ENCODE measurements at regions not wholly inside any gene's neighbourhood (a gene's known extent, or its start where the extent isn't known, plus 50 kb on each side); places are given as distances from the start of the nearest gene placed in this dataset.
A peak's percentile ranks its signal among the peaks of the same experiment; 100 is the strongest.

GRCh38 chr14:35934499-35934898 is 108.4 kb downstream of the BRMS1L start:
- TF ChIP-seq CTCF (conservative IDR thresholded peaks at IDR 0.05 in 1 of 2, IDR thresholded peaks at IDR 0.05 in 1 of 2; ENCODE audit: low read depth in 1 of 2, low read length in 2 of 2) (no peak), EZH2 (IDR thresholded peaks at IDR 0.05; ENCODE audit: low read length, missing control alignments) (no peak)
- DNase-seq (ENCODE audit: low read depth in 2 of 2), result peak in 1 of 2 donors; percentile 9
- no peaks in the 10 kb centered on the region for H3K36me3 ChIP-seq (ENCODE audit: control insufficient read depth, insufficient read depth, low read length)
- H3K4me3 ChIP-seq (replicated peaks in 1 of 4; ENCODE audit: control extremely low read depth in 1 of 4, insufficient read depth in 1 of 4, low read depth in 3 of 4, low read length in 4 of 4), result no peak overlapping the region
- no peaks in the 10 kb centered on the region for H3K9me3 ChIP-seq (ENCODE audit: control insufficient read depth, insufficient read depth, low read depth, low read length)
- H3K4me1 ChIP-seq (ENCODE audit: control insufficient read depth, extremely low read depth, insufficient read depth, low read length), result no peaks in the 10 kb centered on the region
- H3K27me3 ChIP-seq (ENCODE audit: control insufficient read depth, insufficient read depth, low read length), result no peaks in the 10 kb centered on the region
- no peaks in the 10 kb centered on the region for H4K20me1 ChIP-seq (ENCODE audit: control insufficient read depth, extremely low read depth, insufficient read depth, low read length)
- no peak overlapping the region for H3K9ac ChIP-seq (ENCODE audit: insufficient read depth, low read length)
- H3K4me2 ChIP-seq (ENCODE audit: extremely low read depth, insufficient read depth, low read length), result no peak overlapping the region
- no peaks in the 10 kb centered on the region for H3K79me2 ChIP-seq (ENCODE audit: control insufficient read depth, insufficient read depth, low read length)
- no peak overlapping the region for H2AFZ ChIP-seq (ENCODE audit: low read length)
- no peak overlapping the region for H3K27ac ChIP-seq (ENCODE audit: insufficient read depth, low read length)

GRCh38 chr14:35932659-35933159 is 106.6 kb downstream of the BRMS1L start:
- Histone ChIP-seq H3K4me3 (replicated peaks in 1 of 4; ENCODE audit: control extremely low read depth in 1 of 4, insufficient read depth in 1 of 4, low read depth in 3 of 4, low read length in 4 of 4) (no peak overlapping the region), H3K4me1 (ENCODE audit: control insufficient read depth, extremely low read depth, insufficient read depth, low read length) (no peaks in the 10 kb centered on the region), H4K20me1 (ENCODE audit: control insufficient read depth, extremely low read depth, insufficient read depth, low read length) (no peaks in the 10 kb centered on the region), H3K4me2 (ENCODE audit: extremely low read depth, insufficient read depth, low read length) (no peak overlapping the region), H3K9ac (ENCODE audit: insufficient read depth, low read length) (no peak overlapping the region), H3K36me3 (ENCODE audit: control insufficient read depth, insufficient read depth, low read length) (no peaks in the 10 kb centered on the region), H3K79me2 (ENCODE audit: control insufficient read depth, insufficient read depth, low read length) (no peaks in the 10 kb centered on the region), H3K9me3 (ENCODE audit: control insufficient read depth, insufficient read depth, low read depth, low read length) (no peaks in the 10 kb centered on the region), H2AFZ (ENCODE audit: low read length) (no peak overlapping the region), H3K27ac (ENCODE audit: insufficient read depth, low read length) (no peak overlapping the region), H3K27me3 (ENCODE audit: control insufficient read depth, insufficient read depth, low read length) (no peaks in the 10 kb centered on the region)
- TF ChIP-seq EZH2 (IDR thresholded peaks at IDR 0.05; ENCODE audit: low read length, missing control alignments) (no peak), CTCF (conservative IDR thresholded peaks at IDR 0.05 in 1 of 2, IDR thresholded peaks at IDR 0.05 in 1 of 2; ENCODE audit: low read depth in 1 of 2, low read length in 2 of 2) (no peak)
- no peak for DNase-seq (ENCODE audit: low read depth in 2 of 2)

GRCh38 chr14:35932136-35932535 is 106.0 kb downstream of the BRMS1L start:
- H3K9me3 ChIP-seq (ENCODE audit: control insufficient read depth, insufficient read depth, low read depth, low read length), result no peaks in the 10 kb centered on the region
- H3K4me1 ChIP-seq (ENCODE audit: control insufficient read depth, extremely low read depth, insufficient read depth, low read length), result no peaks in the 10 kb centered on the region
- no peak for DNase-seq (ENCODE audit: low read depth in 2 of 2)
- H3K79me2 ChIP-seq (ENCODE audit: control insufficient read depth, insufficient read depth, low read length), result no peaks in the 10 kb centered on the region
- H3K27ac ChIP-seq (ENCODE audit: insufficient read depth, low read length), result no peak overlapping the region
- no peak overlapping the region for H3K4me3 ChIP-seq (replicated peaks in 1 of 4; ENCODE audit: control extremely low read depth in 1 of 4, insufficient read depth in 1 of 4, low read depth in 3 of 4, low read length in 4 of 4)
- no peaks in the 10 kb centered on the region for H4K20me1 ChIP-seq (ENCODE audit: control insufficient read depth, extremely low read depth, insufficient read depth, low read length)
- H3K27me3 ChIP-seq (ENCODE audit: control insufficient read depth, insufficient read depth, low read length), result no peaks in the 10 kb centered on the region
- TF ChIP-seq EZH2 (IDR thresholded peaks at IDR 0.05; ENCODE audit: low read length, missing control alignments) (no peak), CTCF (conservative IDR thresholded peaks at IDR 0.05 in 1 of 2, IDR thresholded peaks at IDR 0.05 in 1 of 2; ENCODE audit: low read depth in 1 of 2, low read length in 2 of 2) (no peak)
- no peak overlapping the region for H3K4me2 ChIP-seq (ENCODE audit: extremely low read depth, insufficient read depth, low read length)
- H2AFZ ChIP-seq (ENCODE audit: low read length), result no peak overlapping the region
- no peaks in the 10 kb centered on the region for H3K36me3 ChIP-seq (ENCODE audit: control insufficient read depth, insufficient read depth, low read length)
- H3K9ac ChIP-seq (ENCODE audit: insufficient read depth, low read length), result no peak overlapping the region

Data from fibroblast of lung (primary cell).